Neuronal stem cell (in vitro differentiated cells): ENCODE measurements at regions not wholly inside any gene's neighbourhood (a gene's known extent, or its start where the extent isn't known, plus 50 kb on each side); places are given as distances from the start of the nearest gene placed in this dataset.

Experiments used
- DNase-seq: peaks from one replicate; pipeline ENCODE4 v3.0.0-alpha.2; 2013; ENCODE audit warnings: low spot score
- H2AFZ ChIP-seq: one replicate; pipeline ENCODE4 v1.6.1; 2013; ENCODE audit warnings: mild to moderate bottlenecking, low read length, inconsistent platforms
- H2AK5ac ChIP-seq: 2 replicates; pipeline ENCODE4 v1.6.1; 2013; ENCODE audit warnings: low read depth, mild to moderate bottlenecking, inconsistent platforms, low read length, moderate library complexity, mixed read lengths
- H2BK120ac ChIP-seq: 2 replicates; pipeline ENCODE4 v1.6.1; 2013; ENCODE audit warnings: low read depth, mild to moderate bottlenecking, inconsistent platforms, low read length, moderate library complexity, mixed read lengths
- H2BK12ac ChIP-seq: one replicate; pipeline ENCODE4 v1.6.1; 2013; ENCODE audit warnings: low read length, inconsistent platforms
- H2BK15ac ChIP-seq: 2 replicates; pipeline ENCODE4 v1.6.1; 2013; ENCODE audit warnings: mild to moderate bottlenecking, low read length, inconsistent platforms, mixed read lengths
- H2BK5ac ChIP-seq: one replicate; pipeline ENCODE4 v1.6.1; 2013; ENCODE audit warnings: inconsistent platforms, mild to moderate bottlenecking, low read length, moderate library complexity
- H3K14ac ChIP-seq: one replicate; pipeline ENCODE4 v1.6.1; 2013; ENCODE audit warnings: low read length, inconsistent platforms
- H3K18ac ChIP-seq: 2 replicates; pipeline ENCODE4 v1.6.1; 2013; ENCODE audit warnings: low read length, inconsistent platforms
- H3K23ac ChIP-seq: 2 replicates; pipeline ENCODE4 v1.6.1; 2013; ENCODE audit warnings: low read depth, mild to moderate bottlenecking, mixed read lengths, low read length, inconsistent platforms; ENCODE audit not compliant: poor library complexity
- H3K27ac ChIP-seq: replicated peaks from 3 replicates; pipeline ENCODE4 v1.5.1; 2013; ENCODE audit warnings: low read length, inconsistent platforms
- H3K27me3 ChIP-seq, 3 experiments: 2 replicates each; pipeline ENCODE4 v1.6.1; 2013; ENCODE audit warnings: low read length in 3 of 3, mild to moderate bottlenecking in 2 of 3, inconsistent platforms in 1 of 3, low read depth in 1 of 3, mixed read lengths in 1 of 3, moderate library complexity in 1 of 3; ENCODE audit not compliant: control insufficient read depth in 3 of 3, insufficient read depth in 3 of 3
- H3K36me3 ChIP-seq, 2 donors: replicated peaks in 1 of 2; 2 replicates each; pipeline ENCODE4 v1.6.1; 2013; ENCODE audit warnings: low read length in 2 of 2; ENCODE audit not compliant: control insufficient read depth in 2 of 2, insufficient read depth in 2 of 2
- H3K4ac ChIP-seq: 2 replicates; pipeline ENCODE4 v1.6.1; 2013; ENCODE audit warnings: inconsistent platforms, mild to moderate bottlenecking, low read length, moderate library complexity
- H3K4me1 ChIP-seq, 2 donors: 1 replicate in 1 of 2; 2 replicates in 1 of 2; pipeline ENCODE4 v1.6.1; 2013; ENCODE audit warnings: low read length in 2 of 2, low read depth in 1 of 2; ENCODE audit not compliant: control insufficient read depth in 2 of 2, insufficient read depth in 1 of 2
- H3K4me2 ChIP-seq: one replicate; pipeline ENCODE4 v1.6.1; 2013; ENCODE audit warnings: mild to moderate bottlenecking, low read length, inconsistent platforms; ENCODE audit not compliant: insufficient read depth, poor library complexity, severe bottlenecking
- H3K4me3 ChIP-seq, 2 donors: 2 replicates each; pipeline ENCODE4 v1.5.1; 2013; ENCODE audit warnings: low read length in 2 of 2, mild to moderate bottlenecking in 2 of 2, inconsistent platforms in 1 of 2, moderate library complexity in 1 of 2
- H3K79me1 ChIP-seq: one replicate; pipeline ENCODE4 v1.6.1; 2013; ENCODE audit warnings: low read depth, mild to moderate bottlenecking, inconsistent platforms, low read length, moderate library complexity
- H3K9ac ChIP-seq: one replicate; pipeline ENCODE4 v1.6.1; 2013; ENCODE audit warnings: mild to moderate bottlenecking, low read depth, low read length, inconsistent platforms; ENCODE audit not compliant: poor library complexity
- H3K9me3 ChIP-seq, 2 donors: replicated peaks in 1 of 2; 2 replicates each; pipeline versions ENCODE3 to v1.6.1; 2013; ENCODE audit warnings: low read length in 2 of 2, mild to moderate bottlenecking in 2 of 2, inconsistent platforms in 1 of 2, low read depth in 1 of 2, mixed read lengths in 1 of 2, moderate library complexity in 1 of 2; ENCODE audit not compliant: control insufficient read depth in 2 of 2, insufficient read depth in 1 of 2
- H4K8ac ChIP-seq: one replicate; pipeline ENCODE4 v1.6.1; 2013; ENCODE audit warnings: low read depth, mild to moderate bottlenecking, inconsistent platforms, low read length, moderate library complexity
- H4K91ac ChIP-seq: one replicate; pipeline ENCODE4 v1.6.1; 2013; ENCODE audit warnings: low read length, low read depth, mild to moderate bottlenecking, inconsistent platforms; ENCODE audit not compliant: poor library complexity
- WGBS, 2 donors: extraction: QIAGEN DNeasy Blood & Tissue Kit; methylation state at CpG; one replicate each; pipeline ENCODE4 v1.1.7; 2013; ENCODE audit warnings: missing lambda C conversion rate in 2 of 2, mixed read lengths in 1 of 2; ENCODE audit not compliant: insufficient read length in 2 of 2, insufficient replicate concordance in 1 of 2; ENCODE audit errors: extremely low coverage in 2 of 2; 5-methylcytosine and 5-hydroxymethylcytosine counted together

DNA sequence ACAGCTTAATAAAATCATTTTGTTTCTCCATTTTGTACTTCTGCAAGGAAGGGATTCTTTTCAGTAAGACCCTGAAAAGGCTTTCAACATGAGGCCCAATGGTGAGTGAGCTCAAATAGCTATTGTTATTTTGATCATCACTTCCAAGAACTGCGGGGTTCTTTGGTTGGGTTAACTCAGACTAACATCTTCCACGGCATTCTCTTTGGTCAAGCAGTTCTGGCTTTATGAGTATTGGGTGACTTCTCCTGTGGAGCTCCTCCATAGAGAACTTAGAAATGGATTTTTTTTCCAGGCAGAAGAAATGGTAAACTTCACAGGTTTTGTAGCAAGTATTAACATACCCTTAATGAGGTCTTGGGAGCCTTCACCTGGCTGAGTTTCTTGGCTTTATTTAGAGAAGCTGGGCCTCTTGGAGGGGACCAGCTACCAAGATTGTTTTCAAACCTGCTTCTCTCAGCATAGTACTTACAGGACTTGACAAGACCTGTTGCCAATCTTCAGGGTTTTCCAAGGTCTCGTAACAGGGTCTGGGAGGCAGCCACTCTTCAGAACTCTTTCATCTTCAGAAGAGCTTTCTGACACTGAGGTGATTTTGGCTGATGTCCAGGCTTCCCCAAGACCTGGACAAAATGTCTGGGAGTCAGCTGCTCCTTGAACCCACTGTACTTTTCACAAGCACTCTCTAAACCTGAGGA lies 353.2 kb upstream of the ETAA1 start:
- Histone ChIP-seq H3K4me1 (peaks cover 0 to 3% of the 10 kb centered on the region in 2 donors), H3K4me2 (no peak overlapping the region), H2BK12ac (no peak overlapping the region), H3K4ac (no peak overlapping the region), H3K27me3 (no peaks in the 10 kb centered on the region), H3K27ac (no peak overlapping the region), H2BK120ac (no peak overlapping the region), H4K8ac (no peak overlapping the region), H3K9ac (no peak overlapping the region), H2BK5ac (no peak overlapping the region), H4K91ac (no peak overlapping the region), H2AFZ (no peak overlapping the region), H3K79me1 (no peaks in the 10 kb centered on the region), H3K23ac (no peak overlapping the region), H3K18ac (no peak overlapping the region), H3K14ac (no peak overlapping the region), H2AK5ac (no peak overlapping the region), H3K4me3 (no peak overlapping the region), H3K36me3 (no peaks in the 10 kb centered on the region), H3K9me3 (no peaks in the 10 kb centered on the region), H2BK15ac (no peak overlapping the region)
- no CpG with 5 or more reads among the region's 3 CpGs for WGBS, 2 donors
- DNase-seq = no peak

DNA sequence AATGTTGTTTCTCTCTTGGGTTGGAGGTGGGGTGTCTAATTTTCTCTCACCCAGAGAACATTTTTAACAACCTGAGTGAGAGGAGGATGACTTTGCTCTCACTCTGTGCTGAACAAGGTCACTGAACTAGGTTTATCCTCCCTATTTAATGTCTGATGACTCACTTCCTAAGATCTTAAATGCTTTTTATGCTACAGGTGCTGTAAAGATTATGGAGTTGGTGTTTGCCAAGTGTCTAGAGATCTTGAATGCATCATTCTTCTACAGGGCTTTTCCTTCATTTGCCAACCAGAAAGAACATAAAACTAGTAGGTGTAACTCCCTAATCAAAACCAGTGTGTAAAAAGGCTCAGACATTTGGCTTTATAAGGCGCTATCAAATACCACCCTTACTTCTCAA lies 350.5 kb upstream of the ETAA1 start:
- H3K79me1 ChIP-seq = no peaks in the 10 kb centered on the region
- H4K8ac ChIP-seq = no peak overlapping the region
- no peak for DNase-seq
- H3K27ac ChIP-seq = no peak overlapping the region
- H3K9me3 ChIP-seq = no peaks in the 10 kb centered on the region
- no peaks in the 10 kb centered on the region for H3K36me3 ChIP-seq
- H2BK120ac ChIP-seq = no peak overlapping the region
- no peak overlapping the region for H3K4me2 ChIP-seq
- H2BK5ac ChIP-seq = no peak overlapping the region
- H3K14ac ChIP-seq = no peak overlapping the region
- H3K9ac ChIP-seq = no peak overlapping the region
- no CpG with 5 or more reads among the region's 1 CpG for WGBS, 2 donors
- no peak overlapping the region for H3K4ac ChIP-seq
- no peak overlapping the region for H3K23ac ChIP-seq
- H2BK15ac ChIP-seq = no peak overlapping the region
- no peak overlapping the region for H4K91ac ChIP-seq
- H2BK12ac ChIP-seq = no peak overlapping the region
- no peaks in the 10 kb centered on the region for H3K27me3 ChIP-seq
- H3K4me3 ChIP-seq = no peak overlapping the region
- H3K18ac ChIP-seq = no peak overlapping the region
- H2AFZ ChIP-seq = no peak overlapping the region
- H3K4me1 ChIP-seq = no peaks in the 10 kb centered on the region
- no peak overlapping the region for H2AK5ac ChIP-seq

DNA sequence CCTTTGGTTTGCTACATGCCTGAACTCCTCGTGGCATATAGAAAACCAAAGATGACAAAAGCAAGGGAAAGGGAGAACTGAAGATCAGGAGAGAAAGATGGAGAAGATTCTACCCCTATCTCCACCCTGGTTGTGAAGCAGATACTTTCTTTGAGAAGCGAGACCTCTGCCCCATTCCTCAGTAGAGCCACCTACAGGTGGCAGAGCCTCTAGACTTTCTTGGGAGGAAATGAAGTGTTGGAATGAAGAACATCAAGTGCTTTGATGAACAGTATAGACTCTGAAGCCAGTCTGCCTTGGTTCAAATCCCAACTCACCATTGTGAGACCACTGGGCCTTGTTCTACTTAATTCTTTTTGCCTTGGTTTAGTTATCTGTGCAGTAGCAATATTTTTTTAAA lies 348.8 kb upstream of the ETAA1 start:
- no peak overlapping the region for H3K23ac ChIP-seq
- no peak overlapping the region for H3K9ac ChIP-seq
- H3K14ac ChIP-seq = no peak overlapping the region
- H3K4me2 ChIP-seq = no peak overlapping the region
- H3K4me1 ChIP-seq = no peaks in the 10 kb centered on the region
- H2AFZ ChIP-seq = no peak overlapping the region
- no peak overlapping the region for H2BK5ac ChIP-seq
- no peak overlapping the region for H4K8ac ChIP-seq
- H2BK120ac ChIP-seq = no peak overlapping the region
- no CpG with 5 or more reads among the region's 2 CpGs for WGBS, 2 donors
- no peak overlapping the region for H2BK12ac ChIP-seq
- no peaks in the 10 kb centered on the region for H3K36me3 ChIP-seq
- H3K18ac ChIP-seq = no peak overlapping the region
- H3K4me3 ChIP-seq = no peak overlapping the region
- no peaks in the 10 kb centered on the region for H3K79me1 ChIP-seq
- no peaks in the 10 kb centered on the region for H3K9me3 ChIP-seq
- H2AK5ac ChIP-seq = no peak overlapping the region
- H3K27me3 ChIP-seq = no peaks in the 10 kb centered on the region
- no peak for DNase-seq
- no peak overlapping the region for H2BK15ac ChIP-seq
- H3K27ac ChIP-seq = no peak overlapping the region
- H3K4ac ChIP-seq = no peak overlapping the region
- H4K91ac ChIP-seq = no peak overlapping the region

DNA sequence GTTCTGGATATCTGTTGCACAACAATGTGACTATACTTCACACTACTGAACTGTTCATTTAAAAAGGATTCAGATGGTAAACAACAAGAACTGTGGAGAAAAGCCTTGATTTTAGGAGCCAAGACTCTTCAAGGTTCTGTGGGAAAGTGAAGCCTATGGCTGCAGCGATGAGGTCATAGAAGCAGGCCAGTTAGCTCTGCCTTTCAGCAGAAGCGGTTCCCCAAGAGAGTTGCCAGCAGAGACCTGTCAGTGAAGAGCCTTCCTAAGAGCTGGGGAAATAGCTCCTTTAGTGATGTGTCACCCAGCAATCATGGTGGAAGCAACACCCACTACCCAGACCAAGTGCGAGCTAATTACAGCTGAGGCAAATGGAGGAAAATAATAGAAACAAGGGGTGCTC lies 346.5 kb upstream of the ETAA1 start:
- Histone ChIP-seq H3K36me3 (no peaks in the 10 kb centered on the region), H3K4me2 (no peak overlapping the region), H2BK120ac (no peak overlapping the region), H2AFZ (no peak overlapping the region), H3K4me3 (no peak overlapping the region), H2BK5ac (no peak overlapping the region), H3K23ac (no peak overlapping the region), H3K27me3 (no peaks in the 10 kb centered on the region), H3K4me1 (no peaks in the 10 kb centered on the region), H3K4ac (no peak overlapping the region), H4K8ac (no peak overlapping the region), H4K91ac (no peak overlapping the region), H3K79me1 (no peaks in the 10 kb centered on the region), H2BK12ac (no peak overlapping the region), H3K14ac (no peak overlapping the region), H2BK15ac (no peak overlapping the region), H3K18ac (no peak overlapping the region), H3K9me3 (no peaks in the 10 kb centered on the region), H3K27ac (no peak overlapping the region), H3K9ac (no peak overlapping the region), H2AK5ac (no peak overlapping the region)
- no peak for DNase-seq
- no CpG with 5 or more reads among the region's 3 CpGs for WGBS, 2 donors
